SU-DHL-6 (cell line): ENCODE measurements at regions not wholly inside any gene's neighbourhood (a gene's known extent, or its start where the extent isn't known, plus 50 kb on each side); places are given as distances from the start of the nearest gene placed in this dataset.

Source experiments
- H2AFZ ChIP-seq: fragments of 200-600 bp; sonication (generic); 2 replicates; pipeline ENCODE4 v1.6.1; 2014; ENCODE audit warnings: low read depth, mild to moderate bottlenecking, moderate library complexity, mixed read lengths, antibody characterized with exemption, low read length; ENCODE audit not compliant: severe bottlenecking
- H3F3A ChIP-seq: fragments of 200-600 bp; shearing (Covaris generic); 2 replicates; pipeline ENCODE4 v1.6.0; 2016; ENCODE audit warnings: antibody characterized with exemption, mild to moderate bottlenecking; ENCODE audit not compliant: insufficient read depth
- H3K27ac ChIP-seq: fragments of 200-600 bp; sonication (generic); 2 replicates; pipeline ENCODE4 v1.5.1; 2016; ENCODE audit warnings: low read depth, mild to moderate bottlenecking, low read length, moderate library complexity, mixed read lengths
- H3K27me3 ChIP-seq: fragments of 200-600 bp; sonication (generic), shearing (Covaris generic); 2 replicates; pipeline ENCODE4 v1.6.0; 2014; ENCODE audit warnings: mild to moderate bottlenecking, low read length
- H3K36me3 ChIP-seq: fragments of 200-600 bp; sonication (generic); 2 replicates; pipeline ENCODE4 v1.6.1; 2014; ENCODE audit warnings: mild to moderate bottlenecking, low read length, mixed read lengths
- H3K4me2 ChIP-seq: fragments of 300-600, 200-600 bp; shearing (Covaris generic), sonication (generic); 2 replicates; pipeline ENCODE4 v1.6.0; 2014; ENCODE audit warnings: low read length, low read depth, mild to moderate bottlenecking; ENCODE audit not compliant: poor library complexity, severe bottlenecking
- H3K4me3 ChIP-seq: fragments of 200-600 bp; sonication (generic); 2 replicates; pipeline ENCODE4 v1.5.1; 2014; ENCODE audit warnings: antibody characterized with exemption, low read length, mild to moderate bottlenecking, mixed read lengths; ENCODE audit not compliant: insufficient read depth, poor library complexity, severe bottlenecking
- H3K79me2 ChIP-seq: fragments of 200-600 bp; sonication (generic); 2 replicates; pipeline ENCODE4 v1.6.1; 2014; ENCODE audit warnings: mild to moderate bottlenecking, low read length, moderate library complexity; ENCODE audit not compliant: insufficient read depth
- H3K9ac ChIP-seq: fragments of 200-600 bp; sonication (generic); 2 replicates; pipeline ENCODE4 v1.7.0; 2014; ENCODE audit warnings: mild to moderate bottlenecking, low read length
- H3K9me2 ChIP-seq: fragments of 200-600 bp; sonication (generic); replicated peaks from 2 replicates; pipeline ENCODE4 v1.6.1; 2014; ENCODE audit warnings: low read length; ENCODE audit not compliant: insufficient read depth
- H3K9me3 ChIP-seq: fragments of 200-600 bp; sonication (generic); 2 replicates; pipeline ENCODE4 v1.6.1; 2014; ENCODE audit warnings: low read length, mixed read lengths; ENCODE audit not compliant: insufficient read depth
- H4K20me1 ChIP-seq: fragments of 200-600 bp; sonication (generic); 2 replicates; pipeline ENCODE4 v1.6.1; 2014; ENCODE audit warnings: low read depth, mild to moderate bottlenecking, antibody characterized with exemption, low read length, moderate library complexity, mixed read lengths
- EZH2phosphoT487 ChIP-seq: fragments of 200-600 bp; sonication (generic), shearing (Covaris generic); conservative IDR thresholded peaks from 2 replicates; pipeline ENCODE4 v1.6.1; 2018; ENCODE audit warnings: mild to moderate bottlenecking, antibody characterized with exemption, low read length, moderate library complexity, mixed read lengths
- TF ChIP-seq, protein P1 (sequence below): fragments of 200-600 bp; sonication (generic); IDR thresholded peaks from one replicate; pipeline ENCODE4 v1.5.1; 2017; ENCODE audit warnings: antibody characterized with exemption, mild to moderate bottlenecking, low read length, moderate library complexity; ENCODE audit not compliant: insufficient read depth, poor library complexity, severe bottlenecking

DNA sequence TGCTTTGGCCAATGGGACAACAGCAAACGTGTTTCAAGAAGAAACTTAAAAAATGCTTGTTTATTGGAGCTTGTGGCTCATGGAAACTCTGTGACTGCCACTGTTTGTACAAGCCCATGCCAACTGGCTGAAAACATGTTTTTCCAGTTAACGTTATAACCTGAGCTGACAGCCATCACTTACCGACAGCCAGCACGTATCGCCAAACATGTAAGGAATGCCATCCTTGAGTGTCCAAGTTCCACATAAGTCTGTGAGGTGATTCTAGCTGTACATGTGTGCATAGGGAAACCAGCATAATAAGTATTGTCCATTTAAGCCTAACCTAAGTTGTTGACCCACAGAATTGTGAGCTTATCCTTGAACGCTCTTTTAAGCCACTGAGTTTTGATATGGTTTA is 596.9 kb downstream of the TRHDE start:
- Histone ChIP-seq H3F3A (no peaks in the 10 kb centered on the region), H3K27ac (no peak overlapping the region), H3K9me3 (no peaks in the 10 kb centered on the region), H3K27me3 (no peaks in the 10 kb centered on the region), H3K36me3 (no peaks in the 10 kb centered on the region), H3K9ac (no peak overlapping the region), H3K79me2 (no peaks in the 10 kb centered on the region), H3K9me2 (no peaks in the 10 kb centered on the region), H3K4me2 (no peak overlapping the region), H2AFZ (no peak overlapping the region), H4K20me1 (no peaks in the 10 kb centered on the region), H3K4me3 (no peak overlapping the region)
- TF ChIP-seq EZH2phosphoT487 = no peak
- TF ChIP-seq, protein P1, sequence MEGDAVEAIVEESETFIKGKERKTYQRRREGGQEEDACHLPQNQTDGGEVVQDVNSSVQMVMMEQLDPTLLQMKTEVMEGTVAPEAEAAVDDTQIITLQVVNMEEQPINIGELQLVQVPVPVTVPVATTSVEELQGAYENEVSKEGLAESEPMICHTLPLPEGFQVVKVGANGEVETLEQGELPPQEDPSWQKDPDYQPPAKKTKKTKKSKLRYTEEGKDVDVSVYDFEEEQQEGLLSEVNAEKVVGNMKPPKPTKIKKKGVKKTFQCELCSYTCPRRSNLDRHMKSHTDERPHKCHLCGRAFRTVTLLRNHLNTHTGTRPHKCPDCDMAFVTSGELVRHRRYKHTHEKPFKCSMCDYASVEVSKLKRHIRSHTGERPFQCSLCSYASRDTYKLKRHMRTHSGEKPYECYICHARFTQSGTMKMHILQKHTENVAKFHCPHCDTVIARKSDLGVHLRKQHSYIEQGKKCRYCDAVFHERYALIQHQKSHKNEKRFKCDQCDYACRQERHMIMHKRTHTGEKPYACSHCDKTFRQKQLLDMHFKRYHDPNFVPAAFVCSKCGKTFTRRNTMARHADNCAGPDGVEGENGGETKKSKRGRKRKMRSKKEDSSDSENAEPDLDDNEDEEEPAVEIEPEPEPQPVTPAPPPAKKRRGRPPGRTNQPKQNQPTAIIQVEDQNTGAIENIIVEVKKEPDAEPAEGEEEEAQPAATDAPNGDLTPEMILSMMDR = no peak

DNA sequence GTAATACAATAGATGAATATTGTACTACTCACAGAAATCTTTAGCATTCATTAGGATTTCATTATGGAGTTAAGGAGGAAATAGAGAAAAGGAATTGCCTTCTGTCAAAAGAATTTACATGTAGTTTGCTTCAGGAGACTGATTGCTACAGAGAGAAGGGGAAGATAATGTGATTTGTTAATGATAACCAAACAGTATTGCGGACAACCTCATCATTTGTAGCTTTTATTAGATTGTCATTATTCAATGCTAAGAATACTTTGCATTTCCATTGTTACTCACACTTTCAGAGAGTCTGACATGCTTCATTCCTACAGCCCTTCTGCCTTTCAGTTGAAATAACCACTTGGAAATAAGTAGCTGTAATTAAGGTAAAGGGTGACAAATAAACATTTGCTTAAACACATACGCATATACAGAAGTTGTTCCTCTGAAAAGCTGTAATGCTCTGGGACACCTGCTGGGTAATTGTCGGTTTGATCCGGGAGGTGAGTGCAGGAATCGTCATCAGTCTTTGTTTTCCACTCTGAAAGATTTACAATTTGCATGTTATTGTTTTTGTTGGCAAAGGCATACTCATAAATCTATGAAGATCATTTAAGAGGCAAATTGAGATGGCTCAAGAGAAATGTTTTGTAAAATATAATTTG is 600.2 kb downstream of the TRHDE start:
- Histone ChIP-seq H3K27me3 (no peaks in the 10 kb centered on the region), H3K27ac (no peak overlapping the region), H3K9me2 (no peaks in the 10 kb centered on the region), H3F3A (no peaks in the 10 kb centered on the region), H3K79me2 (no peaks in the 10 kb centered on the region), H3K9ac (no peak overlapping the region), H2AFZ (no peak overlapping the region), H3K36me3 (no peaks in the 10 kb centered on the region), H3K4me3 (no peak overlapping the region), H3K4me2 (no peak overlapping the region), H4K20me1 (no peaks in the 10 kb centered on the region), H3K9me3 (peaks cover 6% of the 10 kb centered on the region; the same call in 1 of the 2 replicates)
- no peak for TF ChIP-seq EZH2phosphoT487
- TF ChIP-seq, protein P1 = no peak

DNA sequence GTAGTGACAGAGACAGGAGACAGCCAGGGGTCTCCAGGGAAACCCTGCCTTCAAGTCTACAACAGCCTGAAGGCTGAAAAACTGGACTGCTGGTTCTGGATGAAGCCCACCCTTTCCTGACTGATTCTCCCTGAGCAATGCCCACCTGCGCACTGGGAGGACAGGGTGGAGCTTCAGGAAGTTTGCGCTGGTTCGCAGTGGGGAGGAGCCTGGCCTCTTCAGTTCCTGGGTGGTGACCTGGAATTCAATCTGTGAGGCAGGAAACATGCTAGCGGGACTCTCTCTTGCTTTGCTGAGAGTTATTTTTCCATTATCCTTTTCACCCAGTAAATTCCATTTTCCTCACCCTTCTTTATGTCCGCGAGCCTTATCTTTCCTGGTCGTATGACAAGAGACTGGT is 600.8 kb downstream of the TRHDE start:
- H2AFZ ChIP-seq = no peak overlapping the region
- H3K4me2 ChIP-seq = no peak overlapping the region
- no peaks in the 10 kb centered on the region for H4K20me1 ChIP-seq
- H3K27me3 ChIP-seq = no peaks in the 10 kb centered on the region
- peaks cover 6% of the 10 kb centered on the region; the same call in 1 of the 2 replicates for H3K9me3 ChIP-seq
- no peak overlapping the region for H3K4me3 ChIP-seq
- H3K9ac ChIP-seq = no peak overlapping the region
- no peak overlapping the region for H3K27ac ChIP-seq
- no peaks in the 10 kb centered on the region for H3K9me2 ChIP-seq
- no peaks in the 10 kb centered on the region for H3F3A ChIP-seq
- H3K36me3 ChIP-seq = no peaks in the 10 kb centered on the region
- H3K79me2 ChIP-seq = no peaks in the 10 kb centered on the region
- TF ChIP-seq EZH2phosphoT487 = no peak
- TF ChIP-seq, protein P1 = no peak
